GM23338 (cell line): ENCODE measurements at regions not wholly inside any gene's neighbourhood (a gene's known extent, or its start where the extent isn't known, plus 50 kb on each side); places are given as distances from the start of the nearest gene placed in this dataset.

Experiments
- ATAC-seq: fragments of 200-7000 bp; cut with Tn5 transposase; 3 replicates; pipeline ENCODE4 v1.9.1; 2020
- DNase-seq: peaks from one replicate; pipeline ENCODE4 v3.0.0-alpha.2; 2015; ENCODE audit warnings: low spot score
- H2AFZ ChIP-seq: fragments of 200-600 bp; sonication (generic); 2 replicates; pipeline ENCODE4 v1.8.0; 2016; ENCODE audit warnings: antibody characterized with exemption, mild to moderate bottlenecking, moderate library complexity
- H3F3A ChIP-seq: fragments of 200-600 bp; sonication (generic); replicated peaks from 2 replicates; pipeline ENCODE4 v1.8.0; 2017; ENCODE audit warnings: antibody characterized with exemption, mixed run types, low read depth
- H3K27ac ChIP-seq: fragments of 200-600 bp; sonication (generic); 2 replicates; pipeline ENCODE4 v1.6.1; 2016; ENCODE audit warnings: low read depth
- H3K27me3 ChIP-seq: fragments of 200-600 bp; sonication (generic); 2 replicates; pipeline ENCODE4 v1.8.0; 2016; ENCODE audit warnings: mild to moderate bottlenecking, mixed run types, moderate library complexity; ENCODE audit not compliant: insufficient read depth
- H3K36me3 ChIP-seq: fragments of 200-600 bp; sonication (generic); 2 replicates; pipeline ENCODE4 v1.8.0; 2016; ENCODE audit warnings: mild to moderate bottlenecking; ENCODE audit not compliant: insufficient read depth
- H3K4me1 ChIP-seq: fragments of 200-600 bp; sonication (generic); 2 replicates; pipeline ENCODE4 v1.8.0; 2016; ENCODE audit warnings: mild to moderate bottlenecking, moderate library complexity; ENCODE audit not compliant: insufficient read depth
- H3K4me2 ChIP-seq: fragments of 200-600 bp; sonication (generic); 2 replicates; pipeline ENCODE4 v1.7.1; 2017; ENCODE audit warnings: mixed run types
- H3K4me3 ChIP-seq: fragments of 200-600 bp; sonication (generic); 2 replicates; pipeline ENCODE4 v1.6.1; 2016; ENCODE audit warnings: mixed run types
- H3K79me2 ChIP-seq: fragments of 200-600 bp; sonication (generic); replicated peaks from 2 replicates; pipeline ENCODE4 v1.8.0; 2017; ENCODE audit warnings: mild to moderate bottlenecking; ENCODE audit not compliant: insufficient read depth
- H3K9me2 ChIP-seq: fragments of 200-600 bp; sonication (generic); 2 replicates; pipeline ENCODE4 v1.8.0; 2017; ENCODE audit not compliant: insufficient read depth
- H4K20me1 ChIP-seq: fragments of 200-600 bp; sonication (generic); replicated peaks from 2 replicates; pipeline ENCODE4 v1.8.0; 2017; ENCODE audit warnings: mild to moderate bottlenecking; ENCODE audit not compliant: insufficient read depth
- H3K27ac Mint-ChIP-seq: 2 replicates; pipeline ENCODE4 v1.8.0; 2020; ENCODE audit warnings: inconsistent platforms, mild to moderate bottlenecking, moderate library complexity, mixed read lengths
- H3K27me3 Mint-ChIP-seq: 3 replicates; pipeline ENCODE4 v1.8.0; 2022; ENCODE audit warnings: low read depth, mild to moderate bottlenecking, moderate library complexity, mixed read lengths, inconsistent platforms; ENCODE audit not compliant: insufficient read depth, poor library complexity
- H3K36me3 Mint-ChIP-seq: 3 replicates; pipeline ENCODE4 v1.8.0; 2021; ENCODE audit warnings: low read depth, mild to moderate bottlenecking, inconsistent platforms, moderate library complexity, mixed read lengths
- H3K4me1 Mint-ChIP-seq: 3 replicates; pipeline ENCODE4 v1.8.0; 2020; ENCODE audit warnings: mild to moderate bottlenecking, inconsistent platforms, mixed read lengths
- H3K4me3 Mint-ChIP-seq: 3 replicates; pipeline ENCODE4 v1.8.0; 2021; ENCODE audit warnings: moderate library complexity, mild to moderate bottlenecking, inconsistent platforms, mixed read lengths
- H3K9me3 Mint-ChIP-seq: 3 replicates; pipeline ENCODE4 v1.8.0; 2020; ENCODE audit warnings: moderate library complexity, mild to moderate bottlenecking, inconsistent platforms, mixed read lengths
- CREB1 ChIP-seq: fragments of 250-450 bp; sonication (Bioruptor Pico); IDR thresholded peaks from 2 replicates; pipeline ENCODE4 v1.5.0; 2020; ENCODE audit warnings: low read depth, mild to moderate bottlenecking, moderate library complexity
- EZH2 ChIP-seq: fragments of 200-600 bp; sonication (generic); IDR thresholded peaks from one replicate; pipeline ENCODE4 v1.8.0; 2017; ENCODE audit warnings: antibody characterized with exemption, mild to moderate bottlenecking, low read depth; ENCODE audit not compliant: unreplicated experiment
- EZH2phosphoT487 ChIP-seq: fragments of 200-600 bp; sonication (generic); IDR thresholded peaks from one replicate; pipeline ENCODE4 v1.8.1; 2018; ENCODE audit warnings: antibody characterized with exemption; ENCODE audit not compliant: unreplicated experiment
- JUNB ChIP-seq: IDR thresholded peaks from one replicate; pipeline ENCODE4 v1.6.1; 2016; ENCODE audit warnings: antibody characterized with exemption; ENCODE audit not compliant: unreplicated experiment
- NANOG ChIP-seq: IDR thresholded peaks from 2 replicates; pipeline ENCODE4 v1.6.1; 2016; ENCODE audit warnings: antibody characterized with exemption, borderline replicate concordance
- POLR2AphosphoS5 ChIP-seq: IDR thresholded peaks from 2 replicates; pipeline ENCODE4 v1.6.1; 2016; ENCODE audit warnings: antibody characterized with exemption, low read depth
- STAT1 ChIP-seq: IDR thresholded peaks from one replicate; pipeline ENCODE4 v1.6.1; 2016; ENCODE audit warnings: antibody characterized with exemption; ENCODE audit not compliant: unreplicated experiment
- ZNF114 ChIP-seq: fragments of 250-450 bp; sonication (Bioruptor Pico); IDR thresholded peaks from 2 replicates; pipeline ENCODE4 v1.5.0; 2020; ENCODE audit warnings: mild to moderate bottlenecking, moderate library complexity
- ZNF331 ChIP-seq: fragments of 250-450 bp; sonication (Bioruptor Pico); IDR thresholded peaks from 2 replicates; pipeline ENCODE4 v1.5.0; 2020; ENCODE audit warnings: low read depth, mild to moderate bottlenecking, moderate library complexity
- TF ChIP-seq, protein P1 (sequence below): IDR thresholded peaks from 2 replicates; pipeline ENCODE4 v1.6.1; 2016; ENCODE audit warnings: antibody characterized with exemption
- TF ChIP-seq, protein P2 (sequence below): IDR thresholded peaks from one replicate; pipeline ENCODE4 v1.6.1; 2018; ENCODE audit warnings: antibody characterized with exemption; ENCODE audit not compliant: unreplicated experiment
- TF ChIP-seq, protein P3 (sequence below), 2 experiments: fragments of 200-600 bp in 1 of 2; sonication (generic) in 1 of 2; conservative IDR thresholded peaks; 2 replicates each; pipeline versions ENCODE4 v1.5.1 to v1.6.1; 2016 to 2017; ENCODE audit warnings: antibody characterized with exemption in 2 of 2, low read depth in 2 of 2, mild to moderate bottlenecking in 2 of 2, moderate library complexity in 1 of 2
- TF ChIP-seq, protein P4 (sequence below): fragments of 250-450 bp; sonication (Bioruptor Pico); IDR thresholded peaks from 2 replicates; pipeline ENCODE4 v1.5.0; 2020; ENCODE audit warnings: mild to moderate bottlenecking, moderate library complexity

DNA sequence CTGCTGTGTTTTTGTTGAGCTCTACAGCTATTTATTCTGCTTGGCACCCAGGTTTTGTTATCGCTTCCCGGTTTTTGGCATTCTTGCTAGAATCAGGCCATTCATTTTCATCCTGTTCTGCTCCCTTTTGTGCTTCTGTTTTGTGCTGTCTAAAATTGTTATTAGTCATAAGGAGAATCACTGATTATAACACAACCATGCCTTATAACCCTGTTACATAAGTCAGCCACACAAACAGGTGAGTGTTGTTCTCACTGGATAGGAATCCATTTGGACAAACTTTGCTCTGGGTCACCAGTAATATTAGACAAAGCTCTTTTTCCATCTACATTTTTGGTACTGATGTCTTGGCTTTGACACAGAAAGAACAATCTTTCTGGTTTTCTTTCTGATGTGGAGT, 622.8 kb downstream of the PSAT1 start:
- Mint-ChIP-seq H3K27ac (no peak overlapping the region), H3K27me3 (no peaks in the 10 kb centered on the region), H3K36me3 (peaks cover 14% of the 10 kb centered on the region), H3K4me1 (no peaks in the 10 kb centered on the region), H3K4me3 (no peak overlapping the region), H3K9me3 (peaks cover 17% of the 10 kb centered on the region)
- Histone ChIP-seq H3K4me2 (no peak overlapping the region), H4K20me1 (no peaks in the 10 kb centered on the region), H3K9me2 (no peaks in the 10 kb centered on the region), H3K79me2 (no peaks in the 10 kb centered on the region), H3F3A (no peaks in the 10 kb centered on the region), H3K27me3 (no peaks in the 10 kb centered on the region), H3K27ac (no peak overlapping the region), H3K4me3 (no peak overlapping the region), H3K4me1 (no peaks in the 10 kb centered on the region), H2AFZ (no peak overlapping the region), H3K36me3 (0 out of 2 replicates have a peak, but pooled peaks cover 8% of the 10 kb centered on the region)
- ATAC-seq: no peak
- DNase-seq: no peak
- TF ChIP-seq ZNF114 (CRISPR knock-in tag) (no peak), EZH2phosphoT487 (no peak), NANOG (no peak), POLR2AphosphoS5 (no peak), EZH2 (no peak), STAT1 (no peak), ZNF331 (CRISPR knock-in tag) (no peak), JUNB (no peak), CREB1 (CRISPR knock-in tag) (no peak)
- TF ChIP-seq, protein P1, sequence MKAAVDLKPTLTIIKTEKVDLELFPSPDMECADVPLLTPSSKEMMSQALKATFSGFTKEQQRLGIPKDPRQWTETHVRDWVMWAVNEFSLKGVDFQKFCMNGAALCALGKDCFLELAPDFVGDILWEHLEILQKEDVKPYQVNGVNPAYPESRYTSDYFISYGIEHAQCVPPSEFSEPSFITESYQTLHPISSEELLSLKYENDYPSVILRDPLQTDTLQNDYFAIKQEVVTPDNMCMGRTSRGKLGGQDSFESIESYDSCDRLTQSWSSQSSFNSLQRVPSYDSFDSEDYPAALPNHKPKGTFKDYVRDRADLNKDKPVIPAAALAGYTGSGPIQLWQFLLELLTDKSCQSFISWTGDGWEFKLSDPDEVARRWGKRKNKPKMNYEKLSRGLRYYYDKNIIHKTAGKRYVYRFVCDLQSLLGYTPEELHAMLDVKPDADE: no peak
- TF ChIP-seq, protein P2, sequence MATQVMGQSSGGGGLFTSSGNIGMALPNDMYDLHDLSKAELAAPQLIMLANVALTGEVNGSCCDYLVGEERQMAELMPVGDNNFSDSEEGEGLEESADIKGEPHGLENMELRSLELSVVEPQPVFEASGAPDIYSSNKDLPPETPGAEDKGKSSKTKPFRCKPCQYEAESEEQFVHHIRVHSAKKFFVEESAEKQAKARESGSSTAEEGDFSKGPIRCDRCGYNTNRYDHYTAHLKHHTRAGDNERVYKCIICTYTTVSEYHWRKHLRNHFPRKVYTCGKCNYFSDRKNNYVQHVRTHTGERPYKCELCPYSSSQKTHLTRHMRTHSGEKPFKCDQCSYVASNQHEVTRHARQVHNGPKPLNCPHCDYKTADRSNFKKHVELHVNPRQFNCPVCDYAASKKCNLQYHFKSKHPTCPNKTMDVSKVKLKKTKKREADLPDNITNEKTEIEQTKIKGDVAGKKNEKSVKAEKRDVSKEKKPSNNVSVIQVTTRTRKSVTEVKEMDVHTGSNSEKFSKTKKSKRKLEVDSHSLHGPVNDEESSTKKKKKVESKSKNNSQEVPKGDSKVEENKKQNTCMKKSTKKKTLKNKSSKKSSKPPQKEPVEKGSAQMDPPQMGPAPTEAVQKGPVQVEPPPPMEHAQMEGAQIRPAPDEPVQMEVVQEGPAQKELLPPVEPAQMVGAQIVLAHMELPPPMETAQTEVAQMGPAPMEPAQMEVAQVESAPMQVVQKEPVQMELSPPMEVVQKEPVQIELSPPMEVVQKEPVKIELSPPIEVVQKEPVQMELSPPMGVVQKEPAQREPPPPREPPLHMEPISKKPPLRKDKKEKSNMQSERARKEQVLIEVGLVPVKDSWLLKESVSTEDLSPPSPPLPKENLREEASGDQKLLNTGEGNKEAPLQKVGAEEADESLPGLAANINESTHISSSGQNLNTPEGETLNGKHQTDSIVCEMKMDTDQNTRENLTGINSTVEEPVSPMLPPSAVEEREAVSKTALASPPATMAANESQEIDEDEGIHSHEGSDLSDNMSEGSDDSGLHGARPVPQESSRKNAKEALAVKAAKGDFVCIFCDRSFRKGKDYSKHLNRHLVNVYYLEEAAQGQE: no peak
- TF ChIP-seq, protein P3, sequence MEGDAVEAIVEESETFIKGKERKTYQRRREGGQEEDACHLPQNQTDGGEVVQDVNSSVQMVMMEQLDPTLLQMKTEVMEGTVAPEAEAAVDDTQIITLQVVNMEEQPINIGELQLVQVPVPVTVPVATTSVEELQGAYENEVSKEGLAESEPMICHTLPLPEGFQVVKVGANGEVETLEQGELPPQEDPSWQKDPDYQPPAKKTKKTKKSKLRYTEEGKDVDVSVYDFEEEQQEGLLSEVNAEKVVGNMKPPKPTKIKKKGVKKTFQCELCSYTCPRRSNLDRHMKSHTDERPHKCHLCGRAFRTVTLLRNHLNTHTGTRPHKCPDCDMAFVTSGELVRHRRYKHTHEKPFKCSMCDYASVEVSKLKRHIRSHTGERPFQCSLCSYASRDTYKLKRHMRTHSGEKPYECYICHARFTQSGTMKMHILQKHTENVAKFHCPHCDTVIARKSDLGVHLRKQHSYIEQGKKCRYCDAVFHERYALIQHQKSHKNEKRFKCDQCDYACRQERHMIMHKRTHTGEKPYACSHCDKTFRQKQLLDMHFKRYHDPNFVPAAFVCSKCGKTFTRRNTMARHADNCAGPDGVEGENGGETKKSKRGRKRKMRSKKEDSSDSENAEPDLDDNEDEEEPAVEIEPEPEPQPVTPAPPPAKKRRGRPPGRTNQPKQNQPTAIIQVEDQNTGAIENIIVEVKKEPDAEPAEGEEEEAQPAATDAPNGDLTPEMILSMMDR (conservative IDR thresholded peaks at IDR 0.05; ENCODE audit: low read depth in 2 of 2): no peak
- TF ChIP-seq, protein P4, sequence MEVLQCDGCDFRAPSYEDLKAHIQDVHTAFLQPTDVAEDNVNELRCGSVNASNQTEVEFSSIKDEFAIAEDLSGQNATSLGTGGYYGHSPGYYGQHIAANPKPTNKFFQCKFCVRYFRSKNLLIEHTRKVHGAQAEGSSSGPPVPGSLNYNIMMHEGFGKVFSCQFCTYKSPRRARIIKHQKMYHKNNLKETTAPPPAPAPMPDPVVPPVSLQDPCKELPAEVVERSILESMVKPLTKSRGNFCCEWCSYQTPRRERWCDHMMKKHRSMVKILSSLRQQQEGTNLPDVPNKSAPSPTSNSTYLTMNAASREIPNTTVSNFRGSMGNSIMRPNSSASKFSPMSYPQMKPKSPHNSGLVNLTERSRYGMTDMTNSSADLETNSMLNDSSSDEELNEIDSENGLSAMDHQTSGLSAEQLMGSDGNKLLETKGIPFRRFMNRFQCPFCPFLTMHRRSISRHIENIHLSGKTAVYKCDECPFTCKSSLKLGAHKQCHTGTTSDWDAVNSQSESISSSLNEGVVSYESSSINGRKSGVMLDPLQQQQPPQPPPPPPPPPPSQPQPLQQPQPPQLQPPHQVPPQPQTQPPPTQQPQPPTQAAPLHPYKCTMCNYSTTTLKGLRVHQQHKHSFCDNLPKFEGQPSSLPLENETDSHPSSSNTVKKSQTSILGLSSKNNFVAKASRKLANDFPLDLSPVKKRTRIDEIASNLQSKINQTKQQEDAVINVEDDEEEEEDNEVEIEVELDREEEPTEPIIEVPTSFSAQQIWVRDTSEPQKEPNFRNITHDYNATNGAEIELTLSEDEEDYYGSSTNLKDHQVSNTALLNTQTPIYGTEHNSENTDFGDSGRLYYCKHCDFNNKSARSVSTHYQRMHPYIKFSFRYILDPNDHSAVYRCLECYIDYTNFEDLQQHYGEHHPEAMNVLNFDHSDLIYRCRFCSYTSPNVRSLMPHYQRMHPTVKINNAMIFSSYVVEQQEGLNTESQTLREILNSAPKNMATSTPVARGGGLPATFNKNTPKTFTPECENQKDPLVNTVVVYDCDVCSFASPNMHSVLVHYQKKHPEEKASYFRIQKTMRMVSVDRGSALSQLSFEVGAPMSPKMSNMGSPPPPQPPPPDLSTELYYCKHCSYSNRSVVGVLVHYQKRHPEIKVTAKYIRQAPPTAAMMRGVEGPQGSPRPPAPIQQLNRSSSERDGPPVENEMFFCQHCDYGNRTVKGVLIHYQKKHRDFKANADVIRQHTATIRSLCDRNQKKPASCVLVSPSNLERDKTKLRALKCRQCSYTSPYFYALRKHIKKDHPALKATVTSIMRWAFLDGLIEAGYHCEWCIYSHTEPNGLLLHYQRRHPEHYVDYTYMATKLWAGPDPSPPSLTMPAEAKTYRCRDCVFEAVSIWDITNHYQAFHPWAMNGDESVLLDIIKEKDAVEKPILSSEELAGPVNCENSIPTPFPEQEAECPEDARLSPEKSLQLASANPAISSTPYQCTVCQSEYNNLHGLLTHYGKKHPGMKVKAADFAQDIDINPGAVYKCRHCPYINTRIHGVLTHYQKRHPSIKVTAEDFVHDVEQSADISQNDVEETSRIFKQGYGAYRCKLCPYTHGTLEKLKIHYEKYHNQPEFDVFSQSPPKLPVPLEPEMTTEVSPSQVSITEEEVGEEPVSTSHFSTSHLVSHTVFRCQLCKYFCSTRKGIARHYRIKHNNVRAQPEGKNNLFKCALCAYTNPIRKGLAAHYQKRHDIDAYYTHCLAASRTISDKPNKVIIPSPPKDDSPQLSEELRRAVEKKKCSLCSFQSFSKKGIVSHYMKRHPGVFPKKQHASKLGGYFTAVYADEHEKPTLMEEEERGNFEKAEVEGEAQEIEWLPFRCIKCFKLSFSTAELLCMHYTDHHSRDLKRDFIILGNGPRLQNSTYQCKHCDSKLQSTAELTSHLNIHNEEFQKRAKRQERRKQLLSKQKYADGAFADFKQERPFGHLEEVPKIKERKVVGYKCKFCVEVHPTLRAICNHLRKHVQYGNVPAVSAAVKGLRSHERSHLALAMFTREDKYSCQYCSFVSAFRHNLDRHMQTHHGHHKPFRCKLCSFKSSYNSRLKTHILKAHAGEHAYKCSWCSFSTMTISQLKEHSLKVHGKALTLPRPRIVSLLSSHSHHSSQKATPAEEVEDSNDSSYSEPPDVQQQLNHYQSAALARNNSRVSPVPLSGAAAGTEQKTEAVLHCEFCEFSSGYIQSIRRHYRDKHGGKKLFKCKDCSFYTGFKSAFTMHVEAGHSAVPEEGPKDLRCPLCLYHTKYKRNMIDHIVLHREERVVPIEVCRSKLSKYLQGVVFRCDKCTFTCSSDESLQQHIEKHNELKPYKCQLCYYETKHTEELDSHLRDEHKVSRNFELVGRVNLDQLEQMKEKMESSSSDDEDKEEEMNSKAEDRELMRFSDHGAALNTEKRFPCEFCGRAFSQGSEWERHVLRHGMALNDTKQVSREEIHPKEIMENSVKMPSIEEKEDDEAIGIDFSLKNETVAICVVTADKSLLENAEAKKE (CRISPR knock-in tag): no peak
